Trophoblast cell (in vitro differentiated cells and primary cell): ENCODE measurements at regions not wholly inside any gene's neighbourhood (a gene's known extent, or its start where the extent isn't known, plus 50 kb on each side); places are given as distances from the start of the nearest gene placed in this dataset.

ENCODE experiments used
- DNase-seq, 2 donors: peaks; one replicate each; pipeline ENCODE4 v3.0.0-alpha.2; 2016
- H2AFZ ChIP-seq: 2 replicates; pipeline ENCODE4 v1.6.1; 2013; ENCODE audit warnings: low read length, moderate library complexity, mild to moderate bottlenecking; ENCODE audit not compliant: insufficient read depth, poor library complexity
- H2AK5ac ChIP-seq: 2 replicates; pipeline ENCODE4 v1.6.1; 2013; ENCODE audit warnings: mild to moderate bottlenecking, low read length
- H2BK120ac ChIP-seq: 2 replicates; pipeline ENCODE4 v1.6.1; 2013; ENCODE audit warnings: low read length, mild to moderate bottlenecking, moderate library complexity; ENCODE audit not compliant: insufficient read depth, poor library complexity
- H2BK12ac ChIP-seq: 2 replicates; pipeline ENCODE4 v1.6.1; 2013; ENCODE audit warnings: mild to moderate bottlenecking, low read length, moderate library complexity
- H2BK5ac ChIP-seq: 2 replicates; pipeline ENCODE4 v1.6.1; 2013; ENCODE audit warnings: low read length, low read depth, moderate library complexity, mild to moderate bottlenecking; ENCODE audit not compliant: poor library complexity
- H3K14ac ChIP-seq: 2 replicates; pipeline ENCODE4 v1.6.1; 2013; ENCODE audit warnings: mild to moderate bottlenecking, low read length
- H3K18ac ChIP-seq: 2 replicates; pipeline ENCODE4 v1.6.1; 2013; ENCODE audit warnings: mild to moderate bottlenecking, low read length
- H3K23ac ChIP-seq: 2 replicates; pipeline ENCODE4 v1.6.1; 2013; ENCODE audit warnings: low read length
- H3K27ac ChIP-seq: 2 replicates; pipeline ENCODE4 v1.5.1; 2013; ENCODE audit warnings: low read depth, mild to moderate bottlenecking, inconsistent platforms, low read length, moderate library complexity
- H3K27me3 ChIP-seq: 2 replicates; pipeline ENCODE4 v1.6.1; 2013; ENCODE audit warnings: inconsistent platforms, mild to moderate bottlenecking, low read length, moderate library complexity; ENCODE audit not compliant: insufficient read depth
- H3K36me3 ChIP-seq, 2 experiments: 1 replicate in 1 of 2; 2 replicates in 1 of 2; pipeline ENCODE4 v1.6.1; 2013; ENCODE audit warnings: low read length in 2 of 2, mild to moderate bottlenecking in 2 of 2, moderate library complexity in 1 of 2; ENCODE audit not compliant: insufficient read depth in 2 of 2, control insufficient read depth in 1 of 2
- H3K4ac ChIP-seq: 2 replicates; pipeline ENCODE4 v1.6.1; 2013; ENCODE audit warnings: low read depth, mild to moderate bottlenecking, low read length, moderate library complexity
- H3K4me1 ChIP-seq, 2 experiments: 1 replicate in 1 of 2; 2 replicates in 1 of 2; pipeline ENCODE4 v1.6.1; 2013; ENCODE audit warnings: low read length in 2 of 2, mild to moderate bottlenecking in 2 of 2, moderate library complexity in 1 of 2; ENCODE audit not compliant: insufficient read depth in 2 of 2, control insufficient read depth in 1 of 2
- H3K4me2 ChIP-seq: 2 replicates; pipeline ENCODE4 v1.6.1; 2013; ENCODE audit warnings: inconsistent platforms, mild to moderate bottlenecking, low read length, moderate library complexity
- H3K4me3 ChIP-seq: 2 replicates; pipeline ENCODE4 v1.5.1; 2013; ENCODE audit warnings: mild to moderate bottlenecking, low read depth, low read length, inconsistent platforms
- H3K79me1 ChIP-seq: one replicate; pipeline ENCODE4 v1.6.1; 2013; ENCODE audit warnings: low read length
- H3K79me2 ChIP-seq: 2 replicates; pipeline ENCODE4 v1.6.1; 2013; ENCODE audit warnings: low read length, mild to moderate bottlenecking; ENCODE audit not compliant: control insufficient read depth, insufficient read depth, poor library complexity
- H3K9ac ChIP-seq: 2 replicates; pipeline ENCODE4 v1.6.1; 2013; ENCODE audit warnings: mild to moderate bottlenecking, low read length
- H3K9me3 ChIP-seq: 2 replicates; pipeline ENCODE4 v1.6.1; 2013; ENCODE audit warnings: low read depth, mild to moderate bottlenecking, control low read depth, inconsistent platforms, low read length; ENCODE audit not compliant: insufficient read depth
- H4K12ac ChIP-seq: 2 replicates; pipeline ENCODE4 v1.6.1; 2013; ENCODE audit warnings: low read depth, mild to moderate bottlenecking, low read length, moderate library complexity
- H4K8ac ChIP-seq: 2 replicates; pipeline ENCODE4 v1.6.1; 2013; ENCODE audit warnings: low read depth, mild to moderate bottlenecking, low read length, moderate library complexity
- H4K91ac ChIP-seq: one replicate; pipeline ENCODE4 v1.6.1; 2013; ENCODE audit warnings: low read depth, mild to moderate bottlenecking, low read length, moderate library complexity
- WGBS: extraction: QIAGEN DNeasy Blood & Tissue Kit; methylation state at CpG from one replicate; pipeline ENCODE4 v1.1.7; 2013; ENCODE audit warnings: missing lambda C conversion rate; ENCODE audit not compliant: insufficient read length, insufficient coverage; ENCODE audit errors: extremely low coverage; 5-methylcytosine and 5-hydroxymethylcytosine counted together

- no peak overlapping the region for H3K23ac ChIP-seq
- no peak overlapping the region for H3K4me2 ChIP-seq
- no peak overlapping the region for H3K4ac ChIP-seq
- H2BK12ac ChIP-seq: no peak overlapping the region
- no peak overlapping the region for H3K9ac ChIP-seq
- H3K79me2 ChIP-seq: no peaks in the 10 kb centered on the region
- no peaks in the 10 kb centered on the region for H3K27me3 ChIP-seq
- no peak overlapping the region for H3K4me3 ChIP-seq
- no peak overlapping the region for H2AK5ac ChIP-seq
- H3K18ac ChIP-seq: no peak overlapping the region
- H3K9me3 ChIP-seq: peaks cover 6% of the 10 kb centered on the region
- H2AFZ ChIP-seq: no peak overlapping the region
- H3K27ac ChIP-seq: no peak overlapping the region
- no peak overlapping the region for H4K12ac ChIP-seq
- no peak for DNase-seq
- no peak overlapping the region for H4K91ac ChIP-seq
- no peaks in the 10 kb centered on the region for H3K36me3 ChIP-seq
- no peaks in the 10 kb centered on the region for H3K4me1 ChIP-seq
- no peak overlapping the region for H3K14ac ChIP-seq
- H4K8ac ChIP-seq: no peak overlapping the region
- no peak overlapping the region for H2BK5ac ChIP-seq
- no peak overlapping the region for H2BK120ac ChIP-seq
- no peaks in the 10 kb centered on the region for H3K79me1 ChIP-seq
These were observed 175.8 kb downstream of the RPAP3 start for GRCh38 chr12:47530050-47530449.

GRCh38 chr12:47527816-47528215, 178.0 kb downstream of the RPAP3 start:
- Histone ChIP-seq H3K27ac (no peak overlapping the region), H2AFZ (no peak overlapping the region), H3K79me2 (no peaks in the 10 kb centered on the region), H3K4me2 (no peak overlapping the region), H3K79me1 (no peaks in the 10 kb centered on the region), H2BK120ac (no peak overlapping the region), H2BK5ac (no peak overlapping the region), H3K4me1 (no peaks in the 10 kb centered on the region), H2AK5ac (no peak overlapping the region), H3K23ac (no peak overlapping the region), H3K36me3 (no peaks in the 10 kb centered on the region), H3K9ac (no peak overlapping the region), H3K4me3 (no peak overlapping the region), H2BK12ac (no peak overlapping the region), H3K18ac (no peak overlapping the region), H3K4ac (no peak overlapping the region), H4K8ac (no peak overlapping the region), H3K14ac (no peak overlapping the region), H3K9me3 (peaks cover 6% of the 10 kb centered on the region), H4K91ac (no peak overlapping the region), H3K27me3 (no peaks in the 10 kb centered on the region), H4K12ac (no peak overlapping the region)
- WGBS: no CpG with 5 or more reads among the region's 1 CpG
- DNase-seq: peak; percentile 85 to 95

GRCh38 chr12:47520029-47520428, 185.8 kb downstream of the RPAP3 start:
- no peak overlapping the region for H3K27ac ChIP-seq
- peaks cover 7% of the 10 kb centered on the region for H3K9me3 ChIP-seq
- H4K91ac ChIP-seq: no peak overlapping the region
- no peak overlapping the region for H3K18ac ChIP-seq
- no peak overlapping the region for H3K4me2 ChIP-seq
- H3K79me2 ChIP-seq: no peaks in the 10 kb centered on the region
- no peak overlapping the region for H2BK5ac ChIP-seq
- H2AFZ ChIP-seq: no peak overlapping the region
- H3K23ac ChIP-seq: no peak overlapping the region
- H3K4ac ChIP-seq: no peak overlapping the region
- no peak overlapping the region for H4K12ac ChIP-seq
- no peaks in the 10 kb centered on the region for H3K4me1 ChIP-seq
- no peak overlapping the region for H3K14ac ChIP-seq
- no peak for DNase-seq
- no peak overlapping the region for H2BK12ac ChIP-seq
- H3K9ac ChIP-seq: no peak overlapping the region
- no peaks in the 10 kb centered on the region for H3K36me3 ChIP-seq
- H2BK120ac ChIP-seq: no peak overlapping the region
- H3K4me3 ChIP-seq: no peak overlapping the region
- no peak overlapping the region for H4K8ac ChIP-seq
- H3K79me1 ChIP-seq: no peaks in the 10 kb centered on the region
- no peaks in the 10 kb centered on the region for H3K27me3 ChIP-seq
- no peak overlapping the region for H2AK5ac ChIP-seq

GRCh38 chr12:47517122-47517521, 188.7 kb downstream of the RPAP3 start:
- no CpG with 5 or more reads among the region's 4 CpGs for WGBS
- H3K9ac ChIP-seq: no peak overlapping the region
- H3K9me3 ChIP-seq: peaks cover 12% of the 10 kb centered on the region
- no peak overlapping the region for H3K27ac ChIP-seq
- no peak overlapping the region for H3K4me3 ChIP-seq
- H3K79me2 ChIP-seq: no peaks in the 10 kb centered on the region
- no peak overlapping the region for H3K4me2 ChIP-seq
- H3K14ac ChIP-seq: no peak overlapping the region
- H2AK5ac ChIP-seq: no peak overlapping the region
- no peak overlapping the region for H2AFZ ChIP-seq
- H3K36me3 ChIP-seq: no peaks in the 10 kb centered on the region
- H4K8ac ChIP-seq: no peak overlapping the region
- no peak overlapping the region for H3K23ac ChIP-seq
- H3K4me1 ChIP-seq: no peaks in the 10 kb centered on the region
- DNase-seq: no peak
- no peak overlapping the region for H4K91ac ChIP-seq
- no peaks in the 10 kb centered on the region for H3K27me3 ChIP-seq
- no peak overlapping the region for H2BK5ac ChIP-seq
- no peak overlapping the region for H3K4ac ChIP-seq
- H2BK120ac ChIP-seq: no peak overlapping the region
- H3K18ac ChIP-seq: no peak overlapping the region
- no peak overlapping the region for H2BK12ac ChIP-seq
- H4K12ac ChIP-seq: no peak overlapping the region
- H3K79me1 ChIP-seq: no peaks in the 10 kb centered on the region
